Ishikawa (cell line): ENCODE measurements at regions not wholly inside any gene's neighbourhood (a gene's known extent, or its start where the extent isn't known, plus 50 kb on each side); places are given as distances from the start of the nearest gene placed in this dataset.

Experiments used
- CEBPB ChIP-seq: IDR thresholded peaks from 2 replicates; pipeline ENCODE4 v1.6.1; 2012
- CREB1 ChIP-seq: IDR thresholded peaks from 2 replicates; pipeline ENCODE4 v1.6.1; 2012; ENCODE audit warnings: low read depth
- EGR1 ChIP-seq: IDR thresholded peaks from 2 replicates; pipeline ENCODE4 v1.6.1; 2012
- EP300 ChIP-seq: IDR thresholded peaks from 2 replicates; pipeline ENCODE4 v1.6.1; 2012; ENCODE audit warnings: borderline replicate concordance
- FOXM1 ChIP-seq: IDR thresholded peaks from 2 replicates; pipeline ENCODE4 v1.6.1; 2012; ENCODE audit warnings: low read depth, borderline replicate concordance
- MAX ChIP-seq: IDR thresholded peaks from 2 replicates; pipeline ENCODE4 v1.6.1; 2012
- NFIC ChIP-seq: IDR thresholded peaks from 2 replicates; pipeline ENCODE4 v1.6.1; 2012
- RAD21 ChIP-seq: IDR thresholded peaks from 2 replicates; pipeline ENCODE4 v1.6.1; 2012; ENCODE audit warnings: low read depth
- REST ChIP-seq: IDR thresholded peaks from 2 replicates; pipeline ENCODE4 v1.6.1; 2012; ENCODE audit warnings: low read depth, mild to moderate bottlenecking
- TAF1 ChIP-seq: IDR thresholded peaks from 2 replicates; pipeline ENCODE4 v1.6.1; 2012; ENCODE audit warnings: low read depth, mild to moderate bottlenecking
- TCF12 ChIP-seq: IDR thresholded peaks from 2 replicates; pipeline ENCODE4 v1.6.1; 2012; ENCODE audit warnings: low read depth
- TEAD4 ChIP-seq: IDR thresholded peaks from 2 replicates; pipeline ENCODE4 v1.6.1; 2012
- USF1 ChIP-seq: IDR thresholded peaks from 2 replicates; pipeline ENCODE4 v1.6.1; 2012
- YY1 ChIP-seq: IDR thresholded peaks from 2 replicates; pipeline ENCODE4 v1.6.1; 2012; ENCODE audit warnings: low read depth
- ZBTB7A ChIP-seq: IDR thresholded peaks from 2 replicates; pipeline ENCODE4 v1.6.1; 2012; ENCODE audit warnings: low read depth

DNA sequence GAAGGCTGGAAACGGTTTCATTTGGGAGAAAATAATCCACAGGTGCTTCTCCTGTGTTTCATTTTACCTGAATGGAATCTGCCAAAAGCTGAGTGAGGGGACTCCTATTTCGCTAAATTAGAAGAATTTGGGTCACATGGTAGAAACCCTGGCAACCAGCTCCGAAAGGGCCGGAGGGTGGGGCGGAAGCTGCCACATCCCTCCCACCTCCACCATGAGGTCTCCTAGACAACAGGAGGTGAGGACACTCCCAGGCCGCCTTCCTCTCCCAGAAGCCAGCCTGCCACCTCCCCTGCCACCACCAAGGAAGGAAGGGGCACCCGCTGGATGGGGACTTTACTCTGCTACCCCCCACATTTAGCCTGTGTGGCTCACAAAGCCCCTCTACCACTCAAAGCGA is 199.9 kb upstream of the ZC3H12A start:
- TF ChIP-seq TAF1, result no peak

DNA sequence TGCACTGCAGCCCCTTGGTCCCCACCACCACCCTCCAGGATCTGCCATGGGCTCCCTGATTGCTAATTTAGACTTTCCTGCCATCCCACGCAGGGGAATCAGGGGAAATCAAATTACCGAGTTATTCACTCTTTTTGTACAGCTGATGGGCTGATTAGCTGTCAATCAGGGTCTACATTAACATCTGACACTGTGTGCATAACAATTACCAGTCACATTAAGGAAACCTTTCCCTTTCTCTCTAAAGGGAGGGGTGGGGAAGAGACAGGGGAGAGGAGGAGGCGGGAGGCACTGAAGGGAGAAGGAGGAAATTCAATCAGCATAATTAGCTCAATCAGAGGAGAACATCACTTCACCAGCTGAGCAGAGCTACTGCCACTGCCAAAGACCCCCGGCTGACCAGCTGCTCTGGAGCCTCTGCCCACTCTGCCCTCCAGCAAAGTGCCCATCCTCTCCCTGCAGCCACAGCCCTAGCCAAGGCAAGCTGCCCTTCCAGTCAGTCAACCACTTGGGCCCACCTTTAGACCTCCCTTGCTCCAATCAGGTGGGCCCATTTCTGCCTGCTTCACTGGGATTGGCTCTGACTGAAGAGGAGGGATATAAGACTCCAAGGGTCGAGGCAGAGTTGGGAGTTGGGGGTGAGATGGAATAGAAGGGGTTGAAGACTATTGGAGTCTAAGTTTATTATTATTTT is 199.3 kb upstream of the ZC3H12A start:
- TF ChIP-seq USF1, result no peak
- no peak for TF ChIP-seq TCF12
- no peak for TF ChIP-seq FOXM1
- no peak for TF ChIP-seq RAD21
- no peak for TF ChIP-seq TAF1
- TF ChIP-seq YY1, result no peak
- no peak for TF ChIP-seq CEBPB
- TF ChIP-seq REST, result no peak
- no peak for TF ChIP-seq CREB1
- TF ChIP-seq NFIC, result no peak
- no peak for TF ChIP-seq EGR1

DNA sequence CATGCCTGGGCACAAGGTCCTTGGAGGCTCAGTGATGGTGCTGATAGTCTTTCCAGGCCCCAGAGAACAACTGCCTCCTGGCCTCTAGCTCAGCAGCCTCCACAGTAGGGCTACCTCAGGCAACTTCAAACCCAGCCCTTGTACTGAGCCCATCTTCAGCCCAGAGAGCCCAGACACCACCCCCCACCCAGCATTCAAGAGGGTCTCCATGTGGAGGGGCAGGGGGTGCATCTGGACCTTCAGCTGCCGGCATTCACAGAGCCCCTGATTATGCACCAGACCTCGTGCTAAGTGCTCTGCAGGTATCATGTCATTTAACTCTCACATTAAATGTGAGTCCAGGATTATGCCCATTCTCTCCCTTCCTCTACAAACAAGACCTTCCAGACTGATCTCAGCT is 197.0 kb upstream of the ZC3H12A start:
- no peak for TF ChIP-seq RAD21
- no peak for TF ChIP-seq NFIC
- no peak for TF ChIP-seq MAX
- no peak for TF ChIP-seq USF1
- TF ChIP-seq FOXM1, result no peak
- TF ChIP-seq ZBTB7A, result no peak

GRCh38 chr1:37281354-37281753 is 193.0 kb upstream of the ZC3H12A start:
- no peak for TF ChIP-seq YY1
- no peak for TF ChIP-seq ZBTB7A
- TF ChIP-seq NFIC, result no peak
- no peak for TF ChIP-seq TCF12
- TF ChIP-seq USF1, result no peak
- no peak for TF ChIP-seq CEBPB
- no peak for TF ChIP-seq EP300
- no peak for TF ChIP-seq MAX
- no peak for TF ChIP-seq TAF1
- TF ChIP-seq TEAD4, result no peak
- TF ChIP-seq CREB1, result no peak

DNA sequence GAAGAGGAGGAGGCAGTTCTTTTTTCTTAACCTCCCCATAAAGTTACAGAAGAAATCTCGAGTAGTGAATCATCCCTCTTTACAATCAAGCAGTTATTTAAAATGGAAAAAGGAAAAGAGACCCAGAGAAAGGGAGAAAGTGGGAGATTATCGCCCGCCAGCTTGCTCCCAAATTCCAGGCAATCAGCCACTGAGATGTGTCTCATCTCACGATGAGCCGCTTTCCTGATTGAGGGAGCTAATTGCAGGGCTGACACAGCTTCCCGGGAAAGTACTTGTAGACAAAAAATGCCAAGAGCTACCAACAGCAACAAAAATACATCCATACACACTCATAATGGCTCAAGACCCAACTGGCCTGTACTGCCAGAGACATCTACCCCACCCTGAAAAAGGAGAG is 191.6 kb upstream of the ZC3H12A start:
- TF ChIP-seq EGR1 (no peak), USF1 (no peak), MAX (no peak), ZBTB7A (no peak), CREB1 (no peak), EP300 (no peak), TAF1 (no peak), NFIC (no peak), RAD21 (no peak), TEAD4 (no peak), CEBPB (no peak), YY1 (no peak)

DNA sequence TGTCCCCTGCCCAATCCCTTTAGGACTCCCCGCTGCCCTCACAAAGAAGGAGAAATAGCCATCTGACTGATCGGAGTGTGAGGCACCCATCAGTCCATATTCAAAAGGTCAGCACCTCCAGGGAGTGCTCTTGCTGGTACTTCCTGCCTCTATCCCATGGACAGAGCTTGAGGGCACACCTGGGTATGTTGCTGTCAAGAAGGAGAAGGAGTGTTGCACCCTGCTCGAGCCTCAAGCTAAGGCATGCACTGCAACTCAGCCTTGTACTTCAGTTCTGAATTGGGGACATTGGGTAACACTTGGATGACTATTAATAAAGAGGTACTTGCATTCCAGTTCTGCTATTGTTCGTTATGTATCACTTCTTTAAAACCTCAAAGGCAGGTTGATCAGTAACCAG is 190.3 kb upstream of the ZC3H12A start:
- no peak for TF ChIP-seq TAF1
- TF ChIP-seq MAX, result no peak
- no peak for TF ChIP-seq TCF12
- no peak for TF ChIP-seq CREB1
- TF ChIP-seq TEAD4, result no peak
- no peak for TF ChIP-seq EGR1
- TF ChIP-seq EP300, result no peak
- no peak for TF ChIP-seq FOXM1
- no peak for TF ChIP-seq YY1
- TF ChIP-seq REST, result no peak
